Liver (tissue), 8 donors: ENCODE measurements at regions not wholly inside any gene's neighbourhood (a gene's known extent, or its start where the extent isn't known, plus 50 kb on each side); places are given as distances from the start of the nearest gene placed in this dataset.

Experiments used
- DNase-seq: peaks from one replicate; pipeline ENCODE4 v3.0.0-alpha.2; 2017; ENCODE audit warnings: low spot score
- H3K27ac ChIP-seq, 2 donors: one replicate each; pipeline ENCODE4 v1.7.0; 2013; ENCODE audit warnings: inconsistent platforms in 2 of 2, low read length in 2 of 2, control low read depth in 1 of 2, low read depth in 1 of 2, mild to moderate bottlenecking in 1 of 2
- H3K27me3 ChIP-seq, 4 donors: one replicate each; pipeline versions ENCODE4 v1.6.1 to v1.7.0; 2013; ENCODE audit warnings: low read length in 3 of 4, inconsistent platforms in 1 of 4, mild to moderate bottlenecking in 1 of 4, moderate library complexity in 1 of 4; ENCODE audit not compliant: control insufficient read depth in 4 of 4, insufficient read depth in 4 of 4
- H3K36me3 ChIP-seq, 4 donors: one replicate each; pipeline versions ENCODE4 v1.6.1 to v1.7.0; 2013; ENCODE audit warnings: low read length in 3 of 4, mild to moderate bottlenecking in 3 of 4, low read depth in 1 of 4, moderate library complexity in 1 of 4; ENCODE audit not compliant: control insufficient read depth in 4 of 4, insufficient read depth in 3 of 4
- H3K4me1 ChIP-seq, 4 donors: one replicate each; pipeline versions ENCODE4 v1.6.1 to v1.7.0; 2013; ENCODE audit warnings: low read length in 3 of 4, mild to moderate bottlenecking in 3 of 4, moderate library complexity in 1 of 4; ENCODE audit not compliant: control insufficient read depth in 4 of 4, insufficient read depth in 4 of 4
- H3K4me3 ChIP-seq, 3 donors: one replicate each; pipeline versions ENCODE4 v1.6.1 to v1.7.0; 2013; ENCODE audit warnings: low read length in 3 of 3, control low read depth in 1 of 3, low read depth in 1 of 3, mild to moderate bottlenecking in 1 of 3
- H3K9ac ChIP-seq, 2 donors: one replicate each; pipeline ENCODE4 v1.7.0; 2013; ENCODE audit warnings: low read length in 2 of 2, mild to moderate bottlenecking in 2 of 2, moderate library complexity in 2 of 2, control low read depth in 1 of 2, low read depth in 1 of 2
- H3K9me3 ChIP-seq, 4 donors: one replicate each; pipeline versions ENCODE4 v1.6.1 to v1.7.0; 2013; ENCODE audit warnings: low read length in 3 of 4; ENCODE audit not compliant: control insufficient read depth in 4 of 4
- EGR1 ChIP-seq, 2 donors: IDR thresholded peaks; 2 replicates each; pipeline ENCODE4 v1.6.1; 2016 to 2018; ENCODE audit warnings: antibody characterized with exemption in 2 of 2, low read depth in 2 of 2
- HNF4G ChIP-seq: IDR thresholded peaks from 2 replicates; pipeline ENCODE4 v1.6.1; 2016; ENCODE audit warnings: antibody characterized with exemption
- JUND ChIP-seq, 2 donors: IDR thresholded peaks; 2 replicates each; pipeline ENCODE4 v1.6.1; 2016; ENCODE audit warnings: antibody characterized with exemption in 2 of 2
- RAD21 ChIP-seq, 2 donors: IDR thresholded peaks; 2 replicates each; pipeline ENCODE4 v1.6.1; 2016; ENCODE audit warnings: antibody characterized with exemption in 2 of 2, mild to moderate bottlenecking in 2 of 2
- RXRA ChIP-seq, 2 donors: IDR thresholded peaks; 2 replicates each; pipeline ENCODE4 v1.6.1; 2017 to 2018; ENCODE audit warnings: antibody characterized with exemption in 2 of 2, mild to moderate bottlenecking in 1 of 2
- TAF1 ChIP-seq: conservative IDR thresholded peaks from 2 replicates; pipeline ENCODE4 v1.6.1; 2016; ENCODE audit warnings: antibody characterized with exemption, mild to moderate bottlenecking
- YY1 ChIP-seq: IDR thresholded peaks from 2 replicates; pipeline ENCODE4 v1.6.1; 2016; ENCODE audit warnings: antibody characterized with exemption, mild to moderate bottlenecking
- WGBS: extraction: QIAGEN DNeasy Blood & Tissue Kit; methylation state at CpG from one replicate; pipeline ENCODE4 v1.1.7; 2013; 5-methylcytosine and 5-hydroxymethylcytosine counted together
- TF ChIP-seq, protein P1 (sequence below): IDR thresholded peaks from 2 replicates; pipeline ENCODE4 v1.6.1; 2016; ENCODE audit warnings: antibody characterized with exemption, mild to moderate bottlenecking
- TF ChIP-seq, protein P2 (sequence below): IDR thresholded peaks from 2 replicates; pipeline ENCODE4 v1.6.1; 2016; ENCODE audit warnings: antibody characterized with exemption
- TF ChIP-seq, protein P3 (sequence below): fragments of 150-350 bp; IDR thresholded peaks from 2 replicates; pipeline ENCODE4 v1.5.1; 2017; ENCODE audit warnings: improper control_type of control experiment, low read depth, low read length; ENCODE audit not compliant: missing input control
- TF ChIP-seq, protein P4 (sequence below): IDR thresholded peaks from 2 replicates; pipeline ENCODE4 v1.6.1; 2016; ENCODE audit warnings: antibody characterized with exemption
- TF ChIP-seq, protein P5 (sequence below): IDR thresholded peaks from 2 replicates; pipeline ENCODE4 v1.6.1; 2016; ENCODE audit warnings: antibody characterized with exemption
- donor health status: healthy.
- donor health status: healthy.
- donor health status: healthy.
- donor health status: healthy.
- donor health status: healthy.

DNA sequence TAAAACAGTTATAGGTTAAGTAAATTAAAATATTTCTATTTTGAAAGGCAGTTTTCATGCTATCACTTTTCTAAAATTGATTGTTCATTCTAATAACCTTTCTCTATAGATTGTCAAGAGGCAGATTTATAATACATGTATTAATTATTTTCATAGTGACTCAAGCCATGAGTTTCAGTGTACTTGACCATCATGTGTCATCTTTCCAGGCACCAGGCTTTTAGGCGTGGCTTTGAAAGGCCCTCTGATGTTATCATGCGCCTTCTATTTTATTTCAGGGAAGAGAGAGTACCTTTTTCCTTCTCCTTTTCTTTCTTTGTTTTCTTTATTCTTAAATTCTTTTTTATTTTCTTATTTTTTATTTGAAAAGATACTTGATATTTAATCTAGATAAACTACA is 128.3 kb upstream of the ETAA1 start (continued):
- TF ChIP-seq, protein P1, sequence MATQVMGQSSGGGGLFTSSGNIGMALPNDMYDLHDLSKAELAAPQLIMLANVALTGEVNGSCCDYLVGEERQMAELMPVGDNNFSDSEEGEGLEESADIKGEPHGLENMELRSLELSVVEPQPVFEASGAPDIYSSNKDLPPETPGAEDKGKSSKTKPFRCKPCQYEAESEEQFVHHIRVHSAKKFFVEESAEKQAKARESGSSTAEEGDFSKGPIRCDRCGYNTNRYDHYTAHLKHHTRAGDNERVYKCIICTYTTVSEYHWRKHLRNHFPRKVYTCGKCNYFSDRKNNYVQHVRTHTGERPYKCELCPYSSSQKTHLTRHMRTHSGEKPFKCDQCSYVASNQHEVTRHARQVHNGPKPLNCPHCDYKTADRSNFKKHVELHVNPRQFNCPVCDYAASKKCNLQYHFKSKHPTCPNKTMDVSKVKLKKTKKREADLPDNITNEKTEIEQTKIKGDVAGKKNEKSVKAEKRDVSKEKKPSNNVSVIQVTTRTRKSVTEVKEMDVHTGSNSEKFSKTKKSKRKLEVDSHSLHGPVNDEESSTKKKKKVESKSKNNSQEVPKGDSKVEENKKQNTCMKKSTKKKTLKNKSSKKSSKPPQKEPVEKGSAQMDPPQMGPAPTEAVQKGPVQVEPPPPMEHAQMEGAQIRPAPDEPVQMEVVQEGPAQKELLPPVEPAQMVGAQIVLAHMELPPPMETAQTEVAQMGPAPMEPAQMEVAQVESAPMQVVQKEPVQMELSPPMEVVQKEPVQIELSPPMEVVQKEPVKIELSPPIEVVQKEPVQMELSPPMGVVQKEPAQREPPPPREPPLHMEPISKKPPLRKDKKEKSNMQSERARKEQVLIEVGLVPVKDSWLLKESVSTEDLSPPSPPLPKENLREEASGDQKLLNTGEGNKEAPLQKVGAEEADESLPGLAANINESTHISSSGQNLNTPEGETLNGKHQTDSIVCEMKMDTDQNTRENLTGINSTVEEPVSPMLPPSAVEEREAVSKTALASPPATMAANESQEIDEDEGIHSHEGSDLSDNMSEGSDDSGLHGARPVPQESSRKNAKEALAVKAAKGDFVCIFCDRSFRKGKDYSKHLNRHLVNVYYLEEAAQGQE: no peak
- no peak for TF ChIP-seq EGR1 (IDR thresholded peaks at IDR 0.05; ENCODE audit: low read depth in 2 of 2)

DNA sequence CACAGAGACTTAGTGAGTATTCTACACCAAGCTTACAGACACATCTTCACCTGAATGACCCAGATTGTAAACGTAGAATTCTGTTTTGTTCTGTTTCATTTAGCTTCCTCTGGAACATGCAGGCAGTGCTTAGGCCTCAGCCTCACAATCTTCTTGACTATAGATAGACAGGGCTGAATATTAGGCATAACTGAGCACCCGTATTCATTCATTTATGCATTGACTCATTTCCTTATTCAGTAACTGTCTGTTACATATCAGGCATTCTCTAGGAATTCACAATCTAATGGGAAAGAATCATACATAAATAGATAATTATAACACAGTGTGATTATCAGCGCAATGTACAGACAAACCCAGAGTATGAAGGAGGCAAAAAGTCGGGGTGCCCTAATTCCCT is 124.9 kb upstream of the ETAA1 start:
- no peaks in the 10 kb centered on the region for H3K36me3 ChIP-seq
- H3K4me3 ChIP-seq: no peak overlapping the region
- 84% methylated on average over 4 of the region's 4 CpGs for WGBS
- H3K4me1 ChIP-seq: no peaks in the 10 kb centered on the region
- DNase-seq: no peak
- H3K27ac ChIP-seq: no peak overlapping the region
- TF ChIP-seq, protein P2, sequence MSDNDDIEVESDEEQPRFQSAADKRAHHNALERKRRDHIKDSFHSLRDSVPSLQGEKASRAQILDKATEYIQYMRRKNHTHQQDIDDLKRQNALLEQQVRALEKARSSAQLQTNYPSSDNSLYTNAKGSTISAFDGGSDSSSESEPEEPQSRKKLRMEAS: no peak
- no peak for TF ChIP-seq JUND (IDR thresholded peaks at IDR 0.05)
- TF ChIP-seq, protein P3, sequence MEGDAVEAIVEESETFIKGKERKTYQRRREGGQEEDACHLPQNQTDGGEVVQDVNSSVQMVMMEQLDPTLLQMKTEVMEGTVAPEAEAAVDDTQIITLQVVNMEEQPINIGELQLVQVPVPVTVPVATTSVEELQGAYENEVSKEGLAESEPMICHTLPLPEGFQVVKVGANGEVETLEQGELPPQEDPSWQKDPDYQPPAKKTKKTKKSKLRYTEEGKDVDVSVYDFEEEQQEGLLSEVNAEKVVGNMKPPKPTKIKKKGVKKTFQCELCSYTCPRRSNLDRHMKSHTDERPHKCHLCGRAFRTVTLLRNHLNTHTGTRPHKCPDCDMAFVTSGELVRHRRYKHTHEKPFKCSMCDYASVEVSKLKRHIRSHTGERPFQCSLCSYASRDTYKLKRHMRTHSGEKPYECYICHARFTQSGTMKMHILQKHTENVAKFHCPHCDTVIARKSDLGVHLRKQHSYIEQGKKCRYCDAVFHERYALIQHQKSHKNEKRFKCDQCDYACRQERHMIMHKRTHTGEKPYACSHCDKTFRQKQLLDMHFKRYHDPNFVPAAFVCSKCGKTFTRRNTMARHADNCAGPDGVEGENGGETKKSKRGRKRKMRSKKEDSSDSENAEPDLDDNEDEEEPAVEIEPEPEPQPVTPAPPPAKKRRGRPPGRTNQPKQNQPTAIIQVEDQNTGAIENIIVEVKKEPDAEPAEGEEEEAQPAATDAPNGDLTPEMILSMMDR: no peak
- no peak for TF ChIP-seq RXRA (IDR thresholded peaks at IDR 0.05)
- TF ChIP-seq YY1: no peak
- TF ChIP-seq, protein P4, sequence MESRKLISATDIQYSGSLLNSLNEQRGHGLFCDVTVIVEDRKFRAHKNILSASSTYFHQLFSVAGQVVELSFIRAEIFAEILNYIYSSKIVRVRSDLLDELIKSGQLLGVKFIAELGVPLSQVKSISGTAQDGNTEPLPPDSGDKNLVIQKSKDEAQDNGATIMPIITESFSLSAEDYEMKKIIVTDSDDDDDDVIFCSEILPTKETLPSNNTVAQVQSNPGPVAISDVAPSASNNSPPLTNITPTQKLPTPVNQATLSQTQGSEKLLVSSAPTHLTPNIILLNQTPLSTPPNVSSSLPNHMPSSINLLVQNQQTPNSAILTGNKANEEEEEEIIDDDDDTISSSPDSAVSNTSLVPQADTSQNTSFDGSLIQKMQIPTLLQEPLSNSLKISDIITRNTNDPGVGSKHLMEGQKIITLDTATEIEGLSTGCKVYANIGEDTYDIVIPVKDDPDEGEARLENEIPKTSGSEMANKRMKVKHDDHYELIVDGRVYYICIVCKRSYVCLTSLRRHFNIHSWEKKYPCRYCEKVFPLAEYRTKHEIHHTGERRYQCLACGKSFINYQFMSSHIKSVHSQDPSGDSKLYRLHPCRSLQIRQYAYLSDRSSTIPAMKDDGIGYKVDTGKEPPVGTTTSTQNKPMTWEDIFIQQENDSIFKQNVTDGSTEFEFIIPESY: no peak
- no peak for TF ChIP-seq TAF1
- no peak for TF ChIP-seq RAD21 (IDR thresholded peaks at IDR 0.05)
- TF ChIP-seq HNF4G: no peak
- TF ChIP-seq, protein P1: no peak
- TF ChIP-seq, protein P5, sequence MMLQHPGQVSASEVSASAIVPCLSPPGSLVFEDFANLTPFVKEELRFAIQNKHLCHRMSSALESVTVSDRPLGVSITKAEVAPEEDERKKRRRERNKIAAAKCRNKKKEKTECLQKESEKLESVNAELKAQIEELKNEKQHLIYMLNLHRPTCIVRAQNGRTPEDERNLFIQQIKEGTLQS: no peak
- no peak overlapping the region for H3K9ac ChIP-seq
- peaks cover 0 to 2% (median 0%) of the 10 kb centered on the region in 4 donors for H3K27me3 ChIP-seq
- H3K9me3 ChIP-seq: no peaks in the 10 kb centered on the region
